ENCODE measurements at regions not wholly inside any gene's neighbourhood (a gene's known extent, or its start where the extent isn't known, plus 50 kb on each side); places are given as distances from the start of the nearest gene placed in this dataset.

DNA sequence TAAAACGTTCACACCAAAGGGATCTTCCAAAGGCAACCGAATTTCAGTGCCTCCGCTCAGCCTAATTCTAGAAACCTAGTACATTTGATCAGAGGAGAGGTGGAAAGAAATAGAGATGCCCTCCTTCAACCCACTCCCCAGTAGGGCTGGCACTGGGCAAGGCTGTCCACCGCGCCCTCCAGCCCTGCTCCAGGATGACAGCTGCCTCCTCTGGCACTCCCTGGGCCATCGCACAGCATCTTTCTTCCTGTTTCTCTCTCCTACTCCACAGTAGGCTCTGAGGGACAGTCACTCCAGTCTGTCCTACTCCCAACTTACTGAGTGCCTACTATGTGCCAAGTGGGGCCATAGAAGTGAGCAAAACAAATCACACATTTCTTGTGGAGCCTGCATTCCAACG lies 226.2 kb downstream of the SKIDA1 start:
- no peaks in the 10 kb centered on the region for H3F3A ChIP-seq (ENCODE audit: insufficient read depth, low read depth)
- no peak for DNase-seq
- CTCF ChIA-PET, result no interaction called here

DNA sequence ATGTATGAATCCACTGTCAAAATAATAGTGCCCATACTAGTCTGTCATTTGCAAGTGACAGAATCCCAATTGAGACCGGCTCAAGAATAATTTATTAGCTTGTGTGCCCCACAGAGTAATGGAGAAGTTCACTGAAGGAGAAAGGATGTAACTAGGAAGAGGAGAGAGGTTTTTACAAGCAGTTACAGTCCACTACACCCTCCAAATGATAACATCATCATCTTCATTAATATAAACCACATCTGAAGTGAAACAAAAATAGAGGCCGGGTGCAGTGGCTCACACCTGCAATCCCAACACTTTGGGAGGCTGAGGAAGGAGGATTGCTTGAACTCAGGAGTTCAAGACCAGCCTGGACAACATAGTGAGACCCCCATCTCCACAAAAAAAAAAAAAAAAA lies 226.8 kb downstream of the SKIDA1 start:
- H3K4me1 ChIP-seq (replicated peaks; ENCODE audit: insufficient read depth), result peaks cover 12% of the 10 kb centered on the region
- ChIA-PET CTCF (no interaction called here), POLR2A (ENCODE audit: unreplicated experiment) (interaction anchor here (0.7 kb wide), 1 partner anchor 717 kb away, joined by 7 read pairs; no protein-coding TSS in a partner anchor)
- H3K36me3 ChIP-seq (ENCODE audit: low read depth), result no peaks in the 10 kb centered on the region
- no TSS peak for BruUV-seq (replicated peaks)
- no peak overlapping the region for H3K4me3 ChIP-seq
- peaks cover 5% of the 10 kb centered on the region; the same call in 1 of the 2 replicates for H3F3A ChIP-seq (ENCODE audit: insufficient read depth, low read depth)
- H2AFZ ChIP-seq, result no peak overlapping the region
- no peaks in the 10 kb centered on the region for H3K9me2 ChIP-seq (ENCODE audit: insufficient read depth)
- no peak overlapping the region for H3K4me2 ChIP-seq
- H3K27me3 ChIP-seq (ENCODE audit: insufficient read depth, low read depth), result no peaks in the 10 kb centered on the region
- no peak for DNase-seq
- H4K20me1 ChIP-seq (ENCODE audit: insufficient read depth), result no peaks in the 10 kb centered on the region
- H3K27ac ChIP-seq, result no peak overlapping the region
- no peak for TF ChIP-seq EZH2 (IDR thresholded peaks at IDR 0.05; ENCODE audit: low read depth)
- no peaks in the 10 kb centered on the region for H3K79me2 ChIP-seq (ENCODE audit: low read depth)
- intact Hi-C loops (cut with micrococcal nuclease; ENCODE audit: unreplicated experiment), result no loop called here
- H3K9me3 ChIP-seq (ENCODE audit: insufficient read depth, low read depth), result no peaks in the 10 kb centered on the region

More for the DNA sequence above, 226.2 kb downstream of the SKIDA1 start:
- Histone ChIP-seq H3K9me3 (ENCODE audit: insufficient read depth, low read depth) (no peaks in the 10 kb centered on the region), H3K4me3 (no peak overlapping the region), H3K79me2 (ENCODE audit: low read depth) (no peaks in the 10 kb centered on the region), H3K27me3 (ENCODE audit: insufficient read depth, low read depth) (no peaks in the 10 kb centered on the region), H3K4me2 (no peak overlapping the region), H4K20me1 (ENCODE audit: insufficient read depth) (no peaks in the 10 kb centered on the region), H3K9me2 (ENCODE audit: insufficient read depth) (no peaks in the 10 kb centered on the region), H3K4me1 (replicated peaks; ENCODE audit: insufficient read depth) (peaks cover 9% of the 10 kb centered on the region), H3K27ac (no peak overlapping the region), H3K36me3 (ENCODE audit: low read depth) (no peaks in the 10 kb centered on the region), H2AFZ (no peak overlapping the region)
- TF ChIP-seq EZH2 (IDR thresholded peaks at IDR 0.05; ENCODE audit: low read depth), result no peak
- TF ChIP-seq, protein P1, sequence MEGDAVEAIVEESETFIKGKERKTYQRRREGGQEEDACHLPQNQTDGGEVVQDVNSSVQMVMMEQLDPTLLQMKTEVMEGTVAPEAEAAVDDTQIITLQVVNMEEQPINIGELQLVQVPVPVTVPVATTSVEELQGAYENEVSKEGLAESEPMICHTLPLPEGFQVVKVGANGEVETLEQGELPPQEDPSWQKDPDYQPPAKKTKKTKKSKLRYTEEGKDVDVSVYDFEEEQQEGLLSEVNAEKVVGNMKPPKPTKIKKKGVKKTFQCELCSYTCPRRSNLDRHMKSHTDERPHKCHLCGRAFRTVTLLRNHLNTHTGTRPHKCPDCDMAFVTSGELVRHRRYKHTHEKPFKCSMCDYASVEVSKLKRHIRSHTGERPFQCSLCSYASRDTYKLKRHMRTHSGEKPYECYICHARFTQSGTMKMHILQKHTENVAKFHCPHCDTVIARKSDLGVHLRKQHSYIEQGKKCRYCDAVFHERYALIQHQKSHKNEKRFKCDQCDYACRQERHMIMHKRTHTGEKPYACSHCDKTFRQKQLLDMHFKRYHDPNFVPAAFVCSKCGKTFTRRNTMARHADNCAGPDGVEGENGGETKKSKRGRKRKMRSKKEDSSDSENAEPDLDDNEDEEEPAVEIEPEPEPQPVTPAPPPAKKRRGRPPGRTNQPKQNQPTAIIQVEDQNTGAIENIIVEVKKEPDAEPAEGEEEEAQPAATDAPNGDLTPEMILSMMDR (conservative IDR thresholded peaks at IDR 0.05), result no peak
- POLR2A ChIA-PET (ENCODE audit: unreplicated experiment), result no interaction called here
- intact Hi-C loops (cut with micrococcal nuclease; ENCODE audit: unreplicated experiment), result no loop called here
- BruUV-seq (replicated peaks), result no TSS peak

DNA sequence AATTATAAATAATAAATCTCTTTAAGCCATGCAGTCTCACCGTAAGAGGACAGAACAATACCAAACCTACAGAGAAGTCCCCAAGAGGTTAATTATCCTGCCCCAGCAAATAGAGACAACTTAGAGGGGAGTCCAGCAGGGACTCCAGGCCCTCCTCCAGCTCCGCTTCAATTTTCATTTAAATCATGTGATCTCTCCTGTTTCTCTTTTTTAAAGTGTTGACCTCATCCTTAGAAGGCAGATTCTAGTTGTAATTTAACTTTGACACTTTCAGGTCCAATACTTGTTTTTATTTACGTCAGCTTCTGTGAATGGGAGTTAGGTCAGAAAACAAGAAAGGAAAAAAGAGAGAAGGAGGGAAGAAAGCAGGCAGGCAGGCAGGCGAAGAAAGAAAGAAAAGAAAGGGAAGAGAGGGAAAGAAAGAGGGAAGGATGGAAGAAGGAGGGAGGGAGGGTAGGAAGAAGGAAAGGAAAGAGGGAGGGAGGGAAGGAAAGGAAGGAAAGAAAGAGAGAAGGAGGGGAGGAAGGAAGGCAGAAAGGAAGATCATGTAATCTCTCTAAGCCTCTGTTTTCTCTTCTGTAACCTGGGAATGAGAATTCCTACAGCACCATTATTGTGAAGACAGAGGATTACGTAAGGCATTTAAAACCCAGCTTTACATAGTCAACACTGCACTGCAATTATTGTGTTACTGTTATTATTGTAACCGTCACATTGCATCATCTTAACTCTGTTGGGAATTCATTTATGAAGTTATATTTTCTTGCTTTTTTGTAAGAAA lies 227.7 kb downstream of the SKIDA1 start:
- H3K4me1 ChIP-seq (replicated peaks; ENCODE audit: insufficient read depth), result peaks cover 20% of the 10 kb centered on the region
- no peaks in the 10 kb centered on the region for H3K9me3 ChIP-seq (ENCODE audit: insufficient read depth, low read depth)
- intact Hi-C loops (cut with micrococcal nuclease; ENCODE audit: unreplicated experiment), result no loop called here
- no peaks in the 10 kb centered on the region for H3K27me3 ChIP-seq (ENCODE audit: insufficient read depth, low read depth)
- no peak overlapping the region for H3K4me2 ChIP-seq
- POLR2A ChIA-PET (ENCODE audit: unreplicated experiment), result interaction anchor here (0.7 kb wide), 1 partner anchor 718 kb away, joined by 7 read pairs; no protein-coding TSS in a partner anchor
- H3K36me3 ChIP-seq (ENCODE audit: low read depth), result no peaks in the 10 kb centered on the region
- no peak for TF ChIP-seq EZH2 (IDR thresholded peaks at IDR 0.05; ENCODE audit: low read depth)
- no TSS peak for BruUV-seq (replicated peaks)
- H3K79me2 ChIP-seq (ENCODE audit: low read depth), result no peaks in the 10 kb centered on the region
- no peak for DNase-seq
- CTCF ChIA-PET, result interaction anchor here (0.6 kb wide), 1 partner anchor 110 kb away, joined by 12 read pairs; no protein-coding TSS in a partner anchor
- H3K9me2 ChIP-seq (ENCODE audit: insufficient read depth), result no peaks in the 10 kb centered on the region
- no peaks in the 10 kb centered on the region for H4K20me1 ChIP-seq (ENCODE audit: insufficient read depth)
- peaks cover 14% of the 10 kb centered on the region for H3F3A ChIP-seq (ENCODE audit: insufficient read depth, low read depth)
- no peak overlapping the region for H2AFZ ChIP-seq
- no peak overlapping the region for H3K4me3 ChIP-seq
- H3K27ac ChIP-seq, result no peak overlapping the region

DNA sequence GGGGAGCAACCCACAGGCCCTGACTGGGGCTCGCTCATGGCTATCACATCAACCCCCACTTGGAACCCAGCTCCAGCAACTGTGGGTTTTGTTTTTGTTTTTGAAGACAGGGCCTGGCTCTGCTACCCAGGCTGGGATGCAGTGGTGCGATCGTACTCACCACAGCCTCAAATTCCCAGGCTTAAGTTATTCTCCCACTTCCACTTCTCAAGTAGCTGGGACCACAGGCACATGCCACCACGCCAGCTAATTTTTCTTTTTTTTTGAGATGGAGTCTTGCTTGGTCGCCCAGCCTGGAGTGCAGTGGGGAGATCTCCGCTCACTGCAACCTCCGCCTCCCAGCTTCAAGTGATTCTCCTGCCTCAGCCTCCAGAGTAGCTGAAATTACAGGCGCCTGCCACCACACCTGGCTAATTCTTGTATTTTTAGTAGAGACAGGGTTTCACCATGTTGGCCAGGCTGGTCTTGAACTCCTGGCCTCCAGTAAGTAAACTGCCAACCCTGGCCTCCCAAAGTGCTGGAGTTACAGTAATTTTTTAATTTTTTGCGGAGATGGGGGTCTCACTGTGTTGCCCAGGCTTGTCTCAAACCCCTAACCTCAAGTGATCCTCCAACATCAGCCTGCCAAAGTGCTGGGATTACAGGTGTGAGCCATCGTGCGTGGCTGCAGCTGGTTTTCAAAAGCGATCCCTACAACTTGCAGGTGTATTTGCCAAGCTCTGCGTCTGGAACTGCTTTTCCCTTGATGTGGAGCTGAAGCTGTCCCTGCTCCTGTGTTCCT lies 228.7 kb downstream of the SKIDA1 start:
- Histone ChIP-seq H3K27ac (no peak overlapping the region), H4K20me1 (ENCODE audit: insufficient read depth) (no peaks in the 10 kb centered on the region), H3K4me2 (no peak overlapping the region), H3F3A (ENCODE audit: insufficient read depth, low read depth) (peaks cover 23% of the 10 kb centered on the region), H3K79me2 (ENCODE audit: low read depth) (no peaks in the 10 kb centered on the region), H3K4me3 (no peak overlapping the region), H3K4me1 (replicated peaks; ENCODE audit: insufficient read depth) (peaks cover 29% of the 10 kb centered on the region), H3K27me3 (ENCODE audit: insufficient read depth, low read depth) (no peaks in the 10 kb centered on the region), H2AFZ (no peak overlapping the region), H3K9me2 (ENCODE audit: insufficient read depth) (no peaks in the 10 kb centered on the region), H3K9me3 (ENCODE audit: insufficient read depth, low read depth) (no peaks in the 10 kb centered on the region), H3K36me3 (ENCODE audit: low read depth) (no peaks in the 10 kb centered on the region)
- POLR2A ChIA-PET (ENCODE audit: unreplicated experiment), result interaction anchor here (0.7 kb wide), 1 partner anchor 162 kb away, joined by 6 read pairs; no protein-coding TSS in a partner anchor
- intact Hi-C loops (cut with micrococcal nuclease; ENCODE audit: unreplicated experiment), result no loop called here
- TF ChIP-seq, protein P1 (conservative IDR thresholded peaks at IDR 0.05), result no peak
- TF ChIP-seq EZH2 (IDR thresholded peaks at IDR 0.05; ENCODE audit: low read depth), result no peak
- CTCF ChIA-PET, result no interaction called here
- no peak for DNase-seq
- BruUV-seq (replicated peaks), result no TSS peak
